Activated T-cell treated with anti-CD3 and anti-CD28 coated beads, Interleukin-2, amount 50 U/mL, for 48 hours (primary cell): ENCODE measurements at regions not wholly inside any gene's neighbourhood (a gene's known extent, or its start where the extent isn't known, plus 50 kb on each side); places are given as distances from the start of the nearest gene placed in this dataset.
"Not testable (repeated sequence)": the region's sequence is repeated elsewhere in the genome, so short reads cannot be mapped to it uniquely, and the experiment has no call there.

Source experiments
- DNase-seq, 2 experiments: peaks; one replicate each; pipeline ENCODE4 v3.0.0-alpha.2; 2020

GRCh38 chr18:55688030-55688429 lies 100.0 kb upstream of the TCF4 start:
- no peak for DNase-seq

GRCh38 chr18:55687106-55687505 lies 99.1 kb upstream of the TCF4 start:
- no peak for DNase-seq

- DNase-seq, result no peak
These were observed 97.6 kb upstream of the TCF4 start for GRCh38 chr18:55685638-55686037.

DNA sequence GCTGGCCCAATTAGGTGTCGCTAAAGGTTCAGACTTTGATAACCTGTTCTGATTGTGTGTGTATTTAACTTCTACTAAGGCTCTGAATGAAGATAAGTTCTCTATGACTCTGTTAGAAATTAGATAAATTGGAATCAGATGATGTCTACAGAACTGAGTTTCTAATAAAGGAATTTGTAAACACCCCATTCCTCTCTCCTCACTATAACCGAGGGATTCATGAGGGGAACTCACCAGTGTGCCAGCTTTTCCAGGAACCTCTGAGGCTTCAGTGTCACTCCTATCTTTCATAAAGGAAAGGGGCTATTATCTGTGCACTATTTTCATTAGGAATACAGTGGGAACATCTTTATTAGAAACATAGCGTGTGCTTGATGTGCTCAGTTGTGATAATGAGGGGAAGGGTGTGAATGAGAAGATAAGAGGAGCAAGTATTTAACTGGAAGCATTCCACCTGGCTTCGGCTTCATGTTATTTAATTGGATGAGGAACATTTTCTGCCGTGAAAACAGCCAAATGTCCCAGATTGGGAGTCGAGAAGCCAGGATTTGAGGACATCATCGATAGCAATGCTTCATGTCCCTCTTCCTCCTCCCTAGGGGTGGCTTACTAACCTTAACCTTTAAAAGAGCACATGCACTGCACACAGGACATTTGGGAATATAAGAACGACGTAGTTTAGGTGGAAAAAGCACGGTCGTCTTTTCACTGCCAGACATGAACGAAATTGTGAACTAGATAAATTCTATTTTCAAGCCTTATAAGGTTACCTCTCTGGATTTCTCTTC lies 84.8 kb upstream of the TCF4 start:
- no peak for DNase-seq

GRCh38 chr18:55665506-55665905 lies 77.5 kb upstream of the TCF4 start:
- no peak for DNase-seq

GRCh38 chr18:55664758-55665400 lies 76.9 kb upstream of the TCF4 start:
- not testable (repeated sequence) for DNase-seq

DNA sequence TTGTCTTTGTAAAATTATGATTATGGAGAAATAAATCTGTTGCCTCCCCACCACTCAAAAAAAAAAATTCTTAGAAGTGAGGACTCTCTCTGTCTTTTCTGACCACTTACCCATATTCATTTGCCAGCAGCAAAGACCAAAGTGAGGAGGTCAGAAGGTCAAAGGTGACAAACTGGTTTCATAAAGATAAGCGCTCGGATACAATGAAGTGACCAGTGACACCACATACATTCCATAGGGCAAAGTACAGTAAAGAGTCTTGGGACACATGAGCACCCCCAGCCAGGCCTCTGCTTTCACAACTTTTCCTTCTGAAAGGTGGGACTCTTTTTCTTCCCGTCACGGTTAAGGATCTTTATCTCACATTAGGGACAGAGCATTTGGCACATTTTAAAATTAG lies 75.9 kb upstream of the TCF4 start:
- DNase-seq, result no peak

DNA sequence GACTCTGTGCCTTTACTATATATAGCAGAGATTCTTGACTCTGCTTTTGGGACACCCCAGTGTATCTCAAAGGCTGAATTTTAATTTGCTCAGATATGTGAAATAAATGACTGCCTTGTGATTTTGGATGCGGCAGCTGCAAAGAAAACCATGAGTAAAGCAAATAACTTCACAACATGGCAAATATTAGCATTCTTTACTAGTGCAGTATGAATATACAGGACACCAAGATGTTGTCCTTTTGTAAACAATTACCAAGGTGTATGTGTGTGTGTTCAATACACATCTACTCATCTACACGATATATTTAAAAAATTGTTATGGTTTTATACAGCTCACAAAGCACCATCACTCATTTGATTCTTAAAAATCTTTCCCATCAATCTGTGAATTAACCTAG lies 70.6 kb upstream of the TCF4 start:
- DNase-seq, result no peak

- DNase-seq, result no peak
These were observed 69.8 kb upstream of the TCF4 start for GRCh38 chr18:55657572-55658331.

GRCh38 chr18:55654986-55655385 lies 67.0 kb upstream of the TCF4 start:
- DNase-seq, result no peak

- DNase-seq, result no peak
These were observed 63.2 kb upstream of the TCF4 start for GRCh38 chr18:55651236-55651635.

DNA sequence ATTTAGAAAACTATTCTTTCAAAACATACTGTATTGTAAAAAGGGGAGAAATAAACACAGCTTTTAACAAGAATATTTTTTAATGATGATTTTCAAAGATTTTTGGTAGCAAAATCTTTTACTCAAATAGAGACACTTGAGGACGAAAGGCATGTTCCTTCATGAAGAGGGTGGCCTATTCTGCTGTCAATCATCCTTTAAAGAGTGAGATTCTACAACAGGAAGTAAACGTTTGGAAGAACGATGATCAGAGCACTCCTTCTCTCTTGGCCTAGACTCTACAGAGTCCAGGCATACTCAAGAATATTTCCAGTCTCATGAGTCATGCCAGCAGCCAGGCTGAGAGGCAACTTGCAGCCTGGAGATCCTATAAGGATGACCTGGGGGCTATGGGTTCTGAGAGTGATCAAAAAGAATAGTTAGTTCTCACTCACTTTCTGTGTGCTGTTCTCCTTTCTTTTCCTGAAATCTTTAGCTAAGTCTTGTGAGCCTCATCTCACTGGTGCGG lies 62.4 kb upstream of the TCF4 start:
- no peak for DNase-seq

DNA sequence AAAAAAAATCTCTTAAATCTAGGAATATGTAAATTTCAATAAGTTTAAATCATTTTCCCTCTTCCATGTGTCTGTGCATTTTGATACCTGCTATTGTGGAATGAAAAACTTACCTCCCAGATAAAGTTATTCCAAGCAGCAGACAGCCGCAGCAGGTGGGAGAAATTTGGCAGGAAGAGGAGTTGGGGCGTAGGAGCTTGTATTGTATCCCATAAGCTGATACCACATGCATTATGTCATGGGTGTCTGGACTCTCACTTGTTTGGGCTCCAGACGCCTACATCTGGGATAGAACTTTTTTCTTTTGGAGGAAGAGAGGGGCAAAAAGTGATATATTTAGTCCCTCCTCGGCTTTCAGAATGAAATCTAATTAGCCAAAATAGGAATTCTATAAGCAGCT lies 59.3 kb upstream of the TCF4 start:
- DNase-seq, result no peak

GRCh38 chr18:55642191-55642590 lies 54.2 kb upstream of the TCF4 start:
- DNase-seq, result no peak

- no peak for DNase-seq
These were observed 53.5 kb upstream of the TCF4 start for GRCh38 chr18:55641486-55641885.
